Prostate gland (tissue), 2 donors: ENCODE measurements at regions not wholly inside any gene's neighbourhood (a gene's known extent, or its start where the extent isn't known, plus 50 kb on each side); places are given as distances from the start of the nearest gene placed in this dataset.

Source experiments
- CTCF ChIP-seq, 4 experiments: fragments of 200-600 bp in 2 of 4; fragments of 450-650 bp in 2 of 4; sonication (generic) in 2 of 4; IDR thresholded peaks; 1 replicate in 3 of 4; 2 replicates in 1 of 4; pipeline ENCODE4 v1.5.1; 2016 to 2019; ENCODE audit warnings: antibody characterized with exemption in 4 of 4, mild to moderate bottlenecking in 2 of 4, moderate library complexity in 2 of 4
- POLR2A ChIP-seq: fragments of 450-650 bp; IDR thresholded peaks from one replicate; pipeline ENCODE4 v1.6.1; 2016; ENCODE audit warnings: antibody characterized with exemption, mild to moderate bottlenecking

GRCh38 chr1:58288624-58289142 lies 257.8 kb downstream of the OMA1 start:
- TF ChIP-seq POLR2A (no peak), CTCF (IDR thresholded peaks at IDR 0.05) (no peak)
